Bronchial epithelial cell (primary cell): ENCODE measurements at regions not wholly inside any gene's neighbourhood (a gene's known extent, or its start where the extent isn't known, plus 50 kb on each side); places are given as distances from the start of the nearest gene placed in this dataset.

ENCODE experiments used
- DNase-seq: peaks from one replicate; pipeline ENCODE4 v3.0.0-alpha.2; 2010; ENCODE audit warnings: low read depth
- FAIRE-seq: peaks from 2 replicates; lab custom pipeline; 2011; peaks lifted over from hg19 to GRCh38; lab: Jason Lieb, UNC
- H3K27me3 ChIP-seq: 2 replicates; pipeline ENCODE4 v1.5.1; 2011; ENCODE audit warnings: low read length; ENCODE audit not compliant: control insufficient read depth, insufficient read depth
- H3K36me3 ChIP-seq: 2 replicates; pipeline ENCODE4 v1.5.1; 2011; ENCODE audit warnings: low read length; ENCODE audit not compliant: control insufficient read depth, insufficient read depth
- H3K4me3 ChIP-seq: 2 replicates; pipeline ENCODE4 v1.5.1; 2011; ENCODE audit warnings: mild to moderate bottlenecking, low read depth, low read length, control low read depth
- CTCF ChIP-seq: IDR thresholded peaks from 2 replicates; pipeline ENCODE4 v1.5.1; 2011; ENCODE audit warnings: mild to moderate bottlenecking, moderate library complexity, low read length, control low read depth, inconsistent platforms; ENCODE audit not compliant: insufficient read depth, severe bottlenecking

- FAIRE-seq (peak; percentile 80), DNase-seq (no peak)
- Histone ChIP-seq H3K27me3 (no peaks in the 10 kb centered on the region), H3K36me3 (no peaks in the 10 kb centered on the region), H3K4me3 (no peak overlapping the region)
- TF ChIP-seq CTCF, result no peak
Measured at GRCh38 chr9:136595245-136596153, 49.7 kb upstream of the NOTCH1 start.
